ENCODE measurements at regions not wholly inside any gene's neighbourhood (a gene's known extent, or its start where the extent isn't known, plus 50 kb on each side); places are given as distances from the start of the nearest gene placed in this dataset.

DNA sequence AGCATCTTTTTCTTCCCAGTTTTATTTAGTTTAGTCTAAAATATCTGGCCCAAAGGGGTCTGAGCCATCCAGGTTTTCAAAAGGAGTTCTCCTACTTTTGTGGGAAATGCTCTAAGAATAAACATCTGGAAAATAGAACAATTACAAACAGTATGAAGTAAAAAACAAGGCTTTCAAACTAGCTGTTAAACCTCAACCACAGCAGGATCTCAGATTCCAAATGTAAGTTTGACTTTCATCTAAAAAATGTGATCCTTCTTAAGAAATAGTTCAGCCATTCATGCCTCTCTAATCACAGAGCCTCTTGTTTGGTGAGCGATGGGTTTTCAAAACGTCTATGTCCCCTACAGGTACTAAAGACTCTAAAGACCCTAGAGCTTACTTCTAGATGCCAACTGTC is 413.5 kb downstream of the DUSP10 start:
- no peak for DNase-seq (ENCODE audit: extremely low spot score)
- ChIA-PET CTCF (no interaction called here), POLR2A (no interaction called here)
- TF ChIP-seq BHLHE40 (IDR thresholded peaks at IDR 0.05; ENCODE audit: borderline replicate concordance) (no peak), L3MBTL2 (conservative IDR thresholded peaks at IDR 0.05) (no peak), ZNF384 (IDR thresholded peaks at IDR 0.05) (no peak), CTBP1 (IDR thresholded peaks at IDR 0.05; ENCODE audit: borderline replicate concordance) (no peak), ARNT (IDR thresholded peaks at IDR 0.05) (no peak)

- CTCF ChIA-PET, result no interaction called here
- TF ChIP-seq PKNOX1 (IDR thresholded peaks at IDR 0.05) (no peak), FOXM1 (IDR thresholded peaks at IDR 0.05; ENCODE audit: borderline replicate concordance) (no peak), SP1 (IDR thresholded peaks at IDR 0.05) (no peak), SUZ12 (IDR thresholded peaks at IDR 0.05) (no peak), NFRKB (IDR thresholded peaks at IDR 0.05) (no peak), ELF4 (IDR thresholded peaks at IDR 0.05) (no peak), LEF1 (IDR thresholded peaks at IDR 0.05; ENCODE audit: borderline replicate concordance) (no peak), FOXK2 (IDR thresholded peaks at IDR 0.05) (no peak), ARNT (IDR thresholded peaks at IDR 0.05) (no peak), FOXA1 (IDR thresholded peaks at IDR 0.05) (no peak), CTBP1 (IDR thresholded peaks at IDR 0.05; ENCODE audit: borderline replicate concordance) (no peak), L3MBTL2 (conservative IDR thresholded peaks at IDR 0.05) (no peak), ZNF384 (IDR thresholded peaks at IDR 0.05) (no peak), HDGF (IDR thresholded peaks at IDR 0.05; ENCODE audit: borderline replicate concordance) (no peak), BHLHE40 (IDR thresholded peaks at IDR 0.05; ENCODE audit: borderline replicate concordance) (no peak), TARDBP (IDR thresholded peaks at IDR 0.05) (no peak)
Observed at GRCh38 chr1:221331273-221332183, 410.4 kb downstream of the DUSP10 start.

DNA sequence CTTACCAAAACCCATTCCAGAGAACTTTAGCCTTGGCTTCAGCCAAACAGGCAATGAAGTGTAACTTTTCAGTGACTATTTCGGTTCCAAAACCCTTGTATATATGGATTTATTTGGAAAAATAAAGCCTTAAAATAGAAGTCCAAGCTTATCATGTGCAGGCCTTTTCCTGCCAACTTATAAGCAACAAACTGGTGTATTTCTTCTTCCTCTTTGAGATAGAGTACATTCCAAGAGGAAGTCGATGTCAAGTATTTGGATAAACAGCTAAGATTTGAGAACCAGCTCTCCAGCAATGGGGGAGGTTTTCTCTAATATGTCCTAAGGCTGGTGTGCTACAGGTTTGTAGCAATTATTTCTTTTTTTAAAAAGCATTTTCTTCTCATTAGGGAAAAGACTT is 407.8 kb downstream of the DUSP10 start:
- CTCF ChIA-PET, result no interaction called here
- DNase-seq (ENCODE audit: extremely low spot score), result no peak
- POLR2A ChIA-PET, result no interaction called here
- no peak for TF ChIP-seq TARDBP (IDR thresholded peaks at IDR 0.05)
- no peak for TF ChIP-seq SUZ12 (IDR thresholded peaks at IDR 0.05)
- TF ChIP-seq PKNOX1 (IDR thresholded peaks at IDR 0.05), result no peak
- no peak for TF ChIP-seq ELF4 (IDR thresholded peaks at IDR 0.05)

More at GRCh38 chr1:221331273-221332183, 410.4 kb downstream of the DUSP10 start:
- POLR2A ChIA-PET, result no interaction called here
- no peak for DNase-seq (ENCODE audit: extremely low spot score)

GRCh38 chr1:221335161-221336101 is 406.5 kb downstream of the DUSP10 start:
- no peak for DNase-seq (ENCODE audit: extremely low spot score)

GRCh38 chr1:221336126-221336525 is 405.8 kb downstream of the DUSP10 start:
- DNase-seq (ENCODE audit: extremely low spot score), result no peak
- TF ChIP-seq HDGF (IDR thresholded peaks at IDR 0.05; ENCODE audit: borderline replicate concordance), result no peak
- POLR2A ChIA-PET, result interaction anchor here (0.9 kb wide), 1 partner anchor 9 kb away, joined by 3 read pairs; no protein-coding TSS in a partner anchor
- CTCF ChIA-PET, result interaction anchor here (0.7 kb wide), 1 partner anchor 67 kb away, joined by 6 read pairs; no protein-coding TSS in a partner anchor

More at GRCh38 chr1:221335161-221336101, 406.5 kb downstream of the DUSP10 start:
- CTCF ChIA-PET, result interaction anchor here (0.6 to 0.7 kb wide), 2 partner anchors 66 to 240 kb away, joined by 4 to 6 read pairs; no protein-coding TSS in a partner anchor
- POLR2A ChIA-PET, result interaction anchor here (0.6 to 0.9 kb wide), 2 partner anchors 8 to 456 kb away, joined by 3 read pairs; partner anchors contain the start of gene HLX
- TF ChIP-seq L3MBTL2 (conservative IDR thresholded peaks at IDR 0.05), result no peak
- TF ChIP-seq ARNT (IDR thresholded peaks at IDR 0.05), result no peak
- TF ChIP-seq CTBP1 (IDR thresholded peaks at IDR 0.05; ENCODE audit: borderline replicate concordance), result no peak
- TF ChIP-seq PKNOX1 (IDR thresholded peaks at IDR 0.05), result no peak
- TF ChIP-seq HDGF (IDR thresholded peaks at IDR 0.05; ENCODE audit: borderline replicate concordance), result no peak
- TF ChIP-seq SP1 (IDR thresholded peaks at IDR 0.05), result no peak
- TF ChIP-seq FOXM1 (IDR thresholded peaks at IDR 0.05; ENCODE audit: borderline replicate concordance), result no peak
- TF ChIP-seq LEF1 (IDR thresholded peaks at IDR 0.05; ENCODE audit: borderline replicate concordance), result no peak
- TF ChIP-seq FOXA1 (IDR thresholded peaks at IDR 0.05), result no peak
- no peak for TF ChIP-seq FOXK2 (IDR thresholded peaks at IDR 0.05)
- TF ChIP-seq ELF4 (IDR thresholded peaks at IDR 0.05), result no peak
- no peak for TF ChIP-seq NFRKB (IDR thresholded peaks at IDR 0.05)
- no peak for TF ChIP-seq TARDBP (IDR thresholded peaks at IDR 0.05)

DNA sequence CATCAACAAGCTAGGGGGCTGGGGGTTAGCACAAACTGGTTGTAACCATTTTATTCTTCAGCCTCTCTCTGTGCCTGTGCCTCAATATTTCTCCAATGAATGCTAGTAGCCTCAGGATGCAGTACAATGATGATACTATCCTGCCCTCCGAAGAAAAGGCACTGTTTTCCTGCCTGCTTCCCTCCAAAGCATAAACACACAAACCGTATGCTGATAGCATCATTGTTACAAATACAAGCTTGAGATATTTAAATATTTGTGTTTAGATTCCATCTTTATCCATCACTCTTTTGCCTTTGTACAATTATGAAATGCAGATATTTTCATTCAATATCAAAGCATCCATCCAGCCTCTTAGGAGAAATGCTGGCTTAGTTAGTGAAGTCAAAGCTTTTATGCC is 404.8 kb downstream of the DUSP10 start:
- no peak for DNase-seq (ENCODE audit: extremely low spot score)
- CTCF ChIA-PET, result no interaction called here
- POLR2A ChIA-PET, result no interaction called here
- TF ChIP-seq FOXA1 (IDR thresholded peaks at IDR 0.05) (no peak), ZNF384 (IDR thresholded peaks at IDR 0.05) (no peak), NFRKB (IDR thresholded peaks at IDR 0.05) (no peak), SP1 (IDR thresholded peaks at IDR 0.05) (no peak), L3MBTL2 (conservative IDR thresholded peaks at IDR 0.05) (no peak), ELF4 (IDR thresholded peaks at IDR 0.05) (no peak), CTBP1 (IDR thresholded peaks at IDR 0.05; ENCODE audit: borderline replicate concordance) (no peak), SUZ12 (IDR thresholded peaks at IDR 0.05) (no peak), PKNOX1 (IDR thresholded peaks at IDR 0.05) (no peak), BHLHE40 (IDR thresholded peaks at IDR 0.05; ENCODE audit: borderline replicate concordance) (no peak), FOXM1 (IDR thresholded peaks at IDR 0.05; ENCODE audit: borderline replicate concordance) (no peak), HDGF (IDR thresholded peaks at IDR 0.05; ENCODE audit: borderline replicate concordance) (no peak), ARNT (IDR thresholded peaks at IDR 0.05) (no peak), FOXK2 (IDR thresholded peaks at IDR 0.05) (no peak), TARDBP (IDR thresholded peaks at IDR 0.05) (no peak), LEF1 (IDR thresholded peaks at IDR 0.05; ENCODE audit: borderline replicate concordance) (no peak)

Data from HEK293T (cell line).